ENCODE measurements at regions not wholly inside any gene's neighbourhood (a gene's known extent, or its start where the extent isn't known, plus 50 kb on each side); places are given as distances from the start of the nearest gene placed in this dataset.

DNA sequence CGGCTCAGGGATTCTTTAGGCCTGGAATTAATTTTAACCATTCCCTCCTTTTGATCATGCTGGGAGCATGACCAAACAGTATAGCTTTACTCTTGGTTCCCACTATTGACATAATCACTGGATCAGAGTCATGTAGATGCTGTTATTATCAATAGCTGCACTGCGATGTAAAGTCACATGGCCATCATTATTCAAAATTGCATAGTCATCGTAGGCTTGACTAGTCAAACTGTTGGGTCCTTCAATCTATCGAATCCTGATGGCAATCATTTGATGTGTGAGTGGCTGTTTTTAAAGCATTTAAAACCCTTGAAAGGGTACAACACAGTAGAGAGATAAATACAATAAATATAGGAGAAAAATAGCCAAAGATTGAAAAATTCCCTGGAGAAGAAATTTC is 1194.1 kb downstream of the EFNA5 start:
- DNase-seq (no peak), ATAC-seq (ENCODE audit: low read depth) (no peak)
- Histone ChIP-seq H2BK5ac (ENCODE audit: low read depth, low read length, poor library complexity, severe bottlenecking) (no peak overlapping the region), H3K23ac (ENCODE audit: low read depth, low read length) (no peak overlapping the region), H2AK5ac (ENCODE audit: low read depth, low read length) (no peak overlapping the region), H2BK15ac (ENCODE audit: low read depth, low read length) (no peak overlapping the region), H3K4me3 (ENCODE audit: insufficient read depth, low read depth, low read length) (no peak overlapping the region), H3K4me2 (ENCODE audit: low read depth, low read length) (no peak overlapping the region), H4K20me1 (ENCODE audit: insufficient read depth, low read length) (no peaks in the 10 kb centered on the region), H3K27ac (ENCODE audit: insufficient read depth, low read length) (no peak overlapping the region), H2AK9ac (replicated peaks; ENCODE audit: low read depth, low read length, poor library complexity) (no peak overlapping the region), H4K8ac (ENCODE audit: low read depth in 2 of 2, low read length in 2 of 2) (no peak overlapping the region), H3K36me3 (ENCODE audit: control insufficient read depth, insufficient read depth, low read length) (no peaks in the 10 kb centered on the region), H3K4me1 (ENCODE audit: control insufficient read depth, insufficient read depth, low read length) (no peaks in the 10 kb centered on the region), H3K14ac (replicated peaks; ENCODE audit: low read depth, low read length) (no peak overlapping the region), H4K91ac (ENCODE audit: insufficient read depth, low read depth, low read length) (no peak overlapping the region), H3K18ac (ENCODE audit: low read depth, low read length) (no peak overlapping the region), H2BK20ac (ENCODE audit: low read depth, low read length) (no peak overlapping the region), H2AFZ (replicated peaks; ENCODE audit: low read length, poor library complexity) (no peak overlapping the region), H3K4ac (ENCODE audit: low read depth, low read length) (no peak overlapping the region), H2BK120ac (ENCODE audit: low read depth, low read length) (no peak overlapping the region), H3K9me3 (ENCODE audit: control insufficient read depth, insufficient read depth, low read length) (no peaks in the 10 kb centered on the region), H3K9ac (ENCODE audit: low read depth, low read length) (no peak overlapping the region), H4K5ac (ENCODE audit: low read depth, low read length) (no peak overlapping the region), H3K56ac (ENCODE audit: extremely low read depth, insufficient read depth, low read length) (no peak overlapping the region), H3K9me1 (ENCODE audit: insufficient read depth, low read length) (no peaks in the 10 kb centered on the region), H3K27me3 (ENCODE audit: control insufficient read depth, insufficient read depth, low read length) (no peaks in the 10 kb centered on the region), H3K79me1 (ENCODE audit: low read depth in 1 of 2, low read length in 2 of 2) (no peaks in the 10 kb centered on the region)
- CTCF ChIA-PET = interaction anchor here (1.9 kb wide), 1 partner anchor 20 kb away, joined by 4 read pairs; no protein-coding TSS in a partner anchor
- POLR2A ChIA-PET (ENCODE audit: unreplicated experiment) = no interaction called here
- no TSS peak for BruUV-seq (replicated peaks)
- intact Hi-C loops (cut with micrococcal nuclease) = loop anchor here (10.0 kb wide), 1 partner anchor 182 kb away; no protein-coding TSS in a partner anchor
- dilution Hi-C loops (cut with HindIII; ENCODE audit: low sequenced_read_pairs, unreplicated experiment) = no loop called here
- in situ Hi-C loops (cut with MboI; ENCODE audit: low sequenced_read_pairs) = no loop called here
- TF ChIP-seq MAZ (IDR thresholded peaks at IDR 0.05; ENCODE audit: borderline replicate concordance, low read depth, low read length) (no peak), CEBPB (IDR thresholded peaks at IDR 0.05; ENCODE audit: low read depth, low read length) (no peak), MXI1 (IDR thresholded peaks at IDR 0.05; ENCODE audit: borderline replicate concordance, low read depth, low read length) (no peak)
- WGBS, 2 experiments (ENCODE audit: extremely low coverage in 2 of 2, insufficient read length in 1 of 2) = no CpG with 5 or more reads among the region's 4 CpGs

Data from IMR-90 (cell line).